ENCODE measurements at regions not wholly inside any gene's neighbourhood (a gene's known extent, or its start where the extent isn't known, plus 50 kb on each side); places are given as distances from the start of the nearest gene placed in this dataset.

GRCh38 chr12:13745111-13745860 is 236.1 kb downstream of the GRIN2B start:
- DNase-seq: no peak

GRCh38 chr12:13744561-13744960 is 236.8 kb downstream of the GRIN2B start:
- no peak for DNase-seq

GRCh38 chr12:13740149-13740545 is 241.3 kb downstream of the GRIN2B start:
- DNase-seq: no peak

GRCh38 chr12:13735734-13736133 is 245.7 kb downstream of the GRIN2B start:
- DNase-seq: no peak

- DNase-seq: no peak
Observed at GRCh38 chr12:13734584-13735152, 246.7 kb downstream of the GRIN2B start.

- DNase-seq: peak; percentile 54
Observed at GRCh38 chr12:13727707-13728195, 253.7 kb downstream of the GRIN2B start.

- no peak for DNase-seq
Observed at GRCh38 chr12:13725049-13725448, 256.4 kb downstream of the GRIN2B start.

- no peak for DNase-seq
Observed at GRCh38 chr12:13724136-13724535, 257.3 kb downstream of the GRIN2B start.

- no peak for DNase-seq
Observed at GRCh38 chr12:13719986-13720385, 261.4 kb downstream of the GRIN2B start.

GRCh38 chr12:13718271-13718670 is 263.1 kb downstream of the GRIN2B start:
- DNase-seq: no peak

GRCh38 chr12:13716119-13716518 is 265.3 kb downstream of the GRIN2B start:
- no peak for DNase-seq

- DNase-seq: no peak
Observed at GRCh38 chr12:13713556-13714410, 267.6 kb downstream of the GRIN2B start.

GRCh38 chr12:13707829-13708228 is 273.6 kb downstream of the GRIN2B start:
- DNase-seq: no peak

- no peak for DNase-seq
Observed at GRCh38 chr12:13702381-13702780, 279.0 kb downstream of the GRIN2B start.

- DNase-seq: no peak
Observed at GRCh38 chr12:13701502-13701901, 279.9 kb downstream of the GRIN2B start.

- no peak for DNase-seq
Observed at GRCh38 chr12:13697973-13698372, 283.4 kb downstream of the GRIN2B start.

GRCh38 chr12:13695781-13696180 is 285.6 kb downstream of the GRIN2B start:
- no peak for DNase-seq

- DNase-seq: no peak
Observed at GRCh38 chr12:13692332-13692731, 289.1 kb downstream of the GRIN2B start.

GRCh38 chr12:13691598-13691997 is 289.8 kb downstream of the GRIN2B start:
- DNase-seq: no peak

GRCh38 chr12:13687633-13688032 is 293.8 kb downstream of the GRIN2B start:
- no peak for DNase-seq

- no peak for DNase-seq
Observed at GRCh38 chr12:13686260-13686659, 295.1 kb downstream of the GRIN2B start.

- DNase-seq: no peak
Observed at GRCh38 chr12:13680916-13681315, 300.5 kb downstream of the GRIN2B start.

GRCh38 chr12:13676880-13677279 is 304.5 kb downstream of the GRIN2B start:
- DNase-seq: no peak
